ENCODE measurements at regions not wholly inside any gene's neighbourhood (a gene's known extent, or its start where the extent isn't known, plus 50 kb on each side); places are given as distances from the start of the nearest gene placed in this dataset.
"Not testable (repeated sequence)": the region's sequence is repeated elsewhere in the genome, so short reads cannot be mapped to it uniquely, and the experiment has no call there.

DNA sequence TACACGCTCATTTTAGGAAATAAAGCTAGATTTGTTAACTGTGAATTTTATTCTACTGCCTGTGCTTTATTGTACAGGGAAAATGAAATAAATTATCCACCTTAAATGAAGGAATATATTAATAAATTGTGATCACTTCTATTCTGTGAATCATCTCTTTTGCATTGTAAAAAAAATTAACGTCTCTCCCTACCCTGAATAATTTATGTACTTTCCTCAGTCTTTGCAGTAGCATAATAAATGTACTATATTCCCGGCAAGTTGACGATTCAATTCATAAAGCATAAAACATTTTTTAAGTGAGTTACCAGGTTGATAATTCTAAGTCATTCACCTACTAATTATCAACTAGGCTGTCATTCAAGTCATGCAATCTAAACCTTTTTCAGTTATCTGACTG, 1425.3 kb upstream of the CDH9 start:
- no peak for DNase-seq (ENCODE audit: low spot score)

DNA sequence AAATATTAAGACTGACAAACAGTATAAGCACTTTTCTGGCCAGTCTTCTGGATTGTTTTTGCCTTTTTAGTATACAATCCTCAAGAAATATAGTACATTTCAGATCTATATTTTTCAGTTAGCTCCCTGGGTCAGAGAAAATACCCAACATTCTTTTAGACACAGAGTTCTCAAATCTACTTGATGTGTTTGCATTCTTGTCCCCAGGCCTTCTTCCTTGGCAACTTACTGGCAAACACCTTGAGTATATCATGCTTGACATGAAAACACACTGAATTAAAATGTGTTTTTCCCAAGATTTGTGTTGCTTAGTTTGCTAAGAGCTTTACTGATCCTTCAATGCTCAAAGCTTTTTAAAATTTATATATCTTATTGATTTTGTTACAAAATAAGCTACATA, 1413.1 kb upstream of the CDH9 start:
- DNase-seq (ENCODE audit: low spot score): no peak

DNA sequence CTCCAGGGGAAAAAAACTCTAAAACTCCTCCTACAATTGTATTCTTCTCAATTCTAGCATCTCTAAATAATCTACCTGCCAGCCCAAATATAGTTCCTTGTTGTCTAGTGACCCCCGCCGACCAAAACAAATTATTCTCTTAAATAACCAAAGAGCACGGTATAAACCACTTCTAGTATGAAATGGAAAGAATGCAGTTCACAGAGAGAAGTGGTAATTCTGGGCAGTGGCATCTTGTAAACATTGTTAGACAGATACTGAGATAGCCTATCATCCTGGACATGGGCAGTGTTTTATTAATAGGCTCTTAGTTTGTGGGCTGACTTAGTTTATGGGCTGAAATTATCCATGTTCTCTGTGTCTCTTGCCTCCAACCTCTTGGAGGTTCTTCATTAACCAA, 1412.6 kb upstream of the CDH9 start:
- DNase-seq (ENCODE audit: low spot score): no peak

DNA sequence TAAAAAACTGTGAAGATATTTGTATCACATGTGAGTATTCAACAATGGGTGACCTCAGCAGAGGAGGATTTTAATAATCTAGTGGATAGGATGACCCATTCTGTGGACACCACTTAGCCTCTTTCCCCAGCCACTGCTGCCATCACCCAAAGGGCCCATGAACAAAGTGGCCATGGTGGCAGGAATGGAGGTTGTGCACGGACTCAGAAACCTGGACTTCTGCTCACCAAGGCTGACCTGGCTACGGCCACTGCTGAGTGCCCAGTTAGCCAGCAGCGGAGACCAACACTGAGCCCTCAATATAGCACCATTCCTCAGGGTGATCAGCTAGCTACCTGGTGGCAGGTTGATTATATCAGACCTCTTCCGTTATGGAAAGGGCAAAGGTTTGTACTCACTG, 1410.4 kb upstream of the CDH9 start:
- DNase-seq (ENCODE audit: low spot score): no peak

DNA sequence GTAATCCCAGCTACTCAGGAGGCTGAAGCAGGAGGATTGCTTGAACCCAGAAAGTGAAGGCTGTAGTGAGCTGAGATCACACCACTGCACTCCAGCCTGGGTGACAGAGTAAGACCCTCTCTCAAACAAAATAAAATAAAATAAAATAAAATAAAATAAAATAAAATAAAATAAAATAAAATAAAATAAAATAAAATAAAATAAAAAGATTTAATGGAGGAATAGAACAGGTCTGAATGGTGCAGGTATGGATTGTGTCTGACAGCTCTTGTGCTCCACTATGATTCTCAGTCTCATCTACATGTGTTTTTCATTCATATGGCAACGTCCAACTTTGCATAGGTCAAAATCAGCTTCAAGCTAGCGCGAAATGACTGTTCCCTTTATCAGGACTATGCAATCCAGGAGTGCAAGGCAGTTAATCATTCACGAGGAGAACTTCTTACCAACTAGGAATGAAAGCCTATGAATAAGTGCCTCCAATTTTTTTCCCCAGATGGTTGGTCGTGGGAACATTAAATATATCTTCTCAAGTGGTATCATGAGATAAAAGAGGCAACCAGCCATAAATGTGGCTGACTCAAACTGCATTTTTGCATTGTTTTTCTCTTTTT, 1392.3 kb upstream of the CDH9 start:
- DNase-seq (ENCODE audit: low spot score): no peak

DNA sequence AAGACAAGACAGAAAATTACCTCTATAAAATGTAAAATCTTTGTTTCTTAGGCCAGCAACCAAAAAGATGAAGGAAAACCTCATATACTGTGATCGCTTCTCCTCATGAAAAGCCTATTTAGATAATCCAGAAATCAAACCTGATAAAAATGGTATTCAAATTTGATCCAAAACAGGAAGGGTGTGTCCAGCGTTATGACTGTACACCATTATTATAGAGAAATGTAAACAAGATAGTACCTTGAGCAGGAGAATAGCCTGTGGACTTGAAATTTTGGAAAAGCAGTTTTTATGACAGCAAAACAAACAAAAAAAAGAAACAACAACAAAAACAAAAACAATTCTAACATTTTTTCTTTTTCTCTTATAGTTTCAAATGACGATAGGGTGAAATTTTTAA, 1382.8 kb upstream of the CDH9 start:
- DNase-seq (ENCODE audit: low spot score): no peak

DNA sequence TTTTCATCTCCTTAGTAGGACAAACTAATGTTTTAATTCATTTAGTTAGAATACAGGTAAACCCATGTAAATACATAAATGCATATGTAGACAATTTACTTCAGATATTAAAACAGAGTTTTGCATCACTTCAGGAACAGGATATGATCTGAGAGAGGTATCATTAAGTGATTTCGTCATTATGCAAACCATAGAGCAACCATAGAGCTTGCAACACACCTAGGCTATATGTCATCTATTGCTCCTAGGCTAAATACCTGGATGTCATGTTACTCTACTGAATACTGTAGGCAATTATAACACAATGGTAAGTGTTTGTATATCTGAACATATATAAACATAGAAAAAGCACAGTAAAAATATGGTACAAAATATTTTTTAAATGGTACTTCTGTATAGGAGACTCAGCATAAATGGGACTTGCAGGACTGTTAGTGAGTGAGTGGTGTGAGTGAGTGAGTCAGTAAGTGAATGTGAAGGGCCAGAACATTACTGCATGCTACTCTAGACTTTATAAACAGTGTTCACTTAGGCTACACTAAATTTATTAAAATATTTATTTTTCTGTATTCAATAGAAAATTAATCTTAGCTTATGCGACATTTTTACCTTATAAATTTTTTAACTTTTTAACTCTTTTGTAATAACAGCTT, 1377.5 kb upstream of the CDH9 start:
- DNase-seq (ENCODE audit: low spot score): no peak

DNA sequence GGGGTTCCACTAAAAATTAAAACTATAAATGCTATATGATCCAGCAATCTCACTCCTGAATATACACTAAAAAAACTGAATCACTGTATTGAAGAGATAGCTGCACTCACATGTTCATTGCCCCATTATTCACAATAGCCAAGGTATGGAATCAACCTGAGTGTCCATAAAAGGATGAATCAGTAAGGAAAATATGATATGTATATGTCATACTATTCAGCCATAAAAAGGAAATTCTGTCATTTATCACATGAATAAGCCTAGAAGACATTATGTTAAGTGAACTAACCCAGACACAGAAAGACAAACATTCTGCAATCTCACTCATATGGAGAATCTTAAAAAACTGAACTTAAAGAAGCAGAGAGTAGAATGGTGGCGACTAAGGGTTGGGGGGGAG, 1376.2 kb upstream of the CDH9 start:
- no peak for DNase-seq (ENCODE audit: low spot score)

DNA sequence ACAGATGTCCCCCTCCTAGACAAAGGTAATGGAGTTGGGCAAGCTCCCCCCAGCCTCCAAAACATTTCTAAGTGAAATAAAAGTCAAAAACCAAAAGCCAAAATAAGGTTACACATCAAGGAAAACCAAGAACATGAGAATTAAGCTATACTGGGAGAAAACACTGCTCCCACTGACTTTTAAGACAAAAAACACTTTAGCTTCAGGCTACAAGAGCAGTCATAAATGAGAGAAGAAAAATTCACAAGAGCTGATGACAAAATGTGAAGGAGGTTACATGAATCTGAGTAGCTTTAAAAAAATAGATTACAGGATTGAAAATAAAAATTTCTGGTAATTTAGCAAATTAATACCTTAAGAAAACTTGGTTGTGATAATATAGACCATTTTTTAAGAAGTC, 1370.3 kb upstream of the CDH9 start:
- no peak for DNase-seq (ENCODE audit: low spot score)

DNA sequence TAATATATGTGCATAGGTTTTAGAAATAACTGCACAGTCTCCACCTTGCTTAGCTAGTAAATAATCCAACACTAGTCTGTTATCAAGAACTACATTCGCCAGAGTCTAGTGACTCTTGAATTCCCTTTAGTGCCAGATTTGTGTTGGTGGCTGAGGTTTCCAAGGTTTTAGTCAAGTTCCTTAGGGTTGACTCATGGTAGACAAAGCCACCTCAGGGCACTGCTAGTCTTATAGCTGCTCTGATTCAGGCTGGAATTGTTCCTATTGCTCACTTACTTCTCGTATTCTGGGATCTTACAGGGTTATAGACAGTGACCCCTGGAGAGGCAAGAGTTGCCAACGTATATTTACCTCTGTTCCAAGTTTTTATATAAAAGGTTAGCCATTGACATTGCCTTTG, 1369.8 kb upstream of the CDH9 start:
- no peak for DNase-seq (ENCODE audit: low spot score)

DNA sequence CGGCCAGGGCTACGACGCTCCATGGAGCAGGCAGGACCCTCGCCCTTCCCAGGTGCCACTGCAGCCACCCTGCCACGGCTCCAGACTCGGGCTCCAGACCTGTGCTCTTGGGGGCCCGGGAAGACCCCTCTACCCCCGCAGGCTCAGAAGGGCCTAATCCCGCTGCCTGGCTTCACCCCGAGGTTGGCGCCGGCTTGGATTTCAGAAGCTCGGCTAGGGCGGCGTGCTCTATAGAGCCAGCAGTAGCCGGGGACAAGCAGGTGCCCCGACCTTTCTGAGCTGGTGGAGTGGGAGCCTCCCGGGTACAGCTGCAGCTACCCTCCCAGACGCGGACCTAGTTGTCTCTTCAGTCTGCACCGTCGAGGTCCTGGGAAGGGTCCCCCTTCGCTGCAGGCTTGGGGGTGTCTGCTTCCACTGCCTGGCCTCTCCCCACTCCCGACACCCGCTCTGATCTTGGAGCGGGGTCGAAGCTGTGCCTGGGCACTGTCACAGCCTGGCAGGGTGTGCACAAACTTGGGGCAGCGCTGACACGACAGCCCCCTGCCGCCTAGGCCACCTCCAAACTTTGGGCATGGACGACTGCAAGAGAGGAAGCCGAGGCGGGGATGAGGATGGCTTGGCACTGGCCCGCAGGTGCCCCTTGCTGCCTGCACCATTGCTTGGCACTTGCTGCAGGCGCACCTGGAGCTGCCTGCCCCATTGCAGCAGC, 1366.1 kb upstream of the CDH9 start:
- DNase-seq (ENCODE audit: low spot score): no peak

DNA sequence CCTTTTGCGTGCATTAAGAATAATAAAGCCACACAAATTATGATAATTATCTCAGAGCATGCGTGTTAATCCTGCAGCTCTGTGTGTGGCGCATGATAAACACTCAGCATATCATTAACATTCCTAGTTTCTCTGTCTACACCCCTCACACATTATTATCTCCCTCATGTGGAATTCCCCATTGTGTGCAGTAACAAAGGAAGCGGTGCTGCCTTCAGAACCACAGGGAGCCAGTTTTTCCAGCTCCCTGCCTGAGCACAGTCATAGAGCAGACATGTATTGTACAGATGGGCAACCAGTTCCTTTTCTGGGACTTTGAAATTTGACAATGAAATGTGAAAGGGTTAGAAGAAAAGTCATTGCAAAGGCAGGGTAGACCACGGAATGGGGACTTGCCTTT, 1365.5 kb upstream of the CDH9 start:
- no peak for DNase-seq (ENCODE audit: low spot score)

DNA sequence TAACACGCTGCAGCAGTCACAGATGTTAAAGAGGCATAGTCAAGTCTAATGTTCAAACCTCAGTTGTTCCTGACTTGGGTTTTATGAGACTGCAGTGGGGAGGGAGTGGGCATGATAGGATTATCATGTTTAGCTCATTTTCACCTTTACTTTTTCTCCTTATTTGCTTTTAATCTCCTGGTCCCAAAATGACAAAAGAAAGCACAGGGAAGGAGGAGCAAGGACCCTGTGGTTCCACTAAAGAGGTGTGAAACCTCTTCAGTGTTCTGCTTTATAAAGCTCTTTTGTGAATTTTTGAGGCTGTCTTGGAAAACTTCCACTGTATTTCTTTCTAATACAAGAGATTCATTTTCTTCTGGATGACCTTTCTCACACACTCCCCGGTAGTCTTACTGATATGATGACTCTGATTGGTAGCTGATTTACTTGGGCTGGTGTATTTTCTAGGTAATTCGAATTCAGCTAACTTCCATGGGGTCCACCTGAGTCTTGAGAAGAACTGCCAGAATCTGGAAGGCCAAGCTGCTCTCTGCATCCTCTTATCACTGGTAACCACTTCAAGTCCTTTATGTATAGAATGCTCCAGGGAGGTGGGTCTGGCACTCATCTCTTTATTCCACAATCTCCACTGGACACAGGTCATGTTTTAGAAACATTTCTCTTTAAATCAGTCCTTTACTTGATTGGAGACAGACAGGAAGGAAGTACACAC, 1364.4 kb upstream of the CDH9 start:
- DNase-seq (ENCODE audit: low spot score): no peak

DNA sequence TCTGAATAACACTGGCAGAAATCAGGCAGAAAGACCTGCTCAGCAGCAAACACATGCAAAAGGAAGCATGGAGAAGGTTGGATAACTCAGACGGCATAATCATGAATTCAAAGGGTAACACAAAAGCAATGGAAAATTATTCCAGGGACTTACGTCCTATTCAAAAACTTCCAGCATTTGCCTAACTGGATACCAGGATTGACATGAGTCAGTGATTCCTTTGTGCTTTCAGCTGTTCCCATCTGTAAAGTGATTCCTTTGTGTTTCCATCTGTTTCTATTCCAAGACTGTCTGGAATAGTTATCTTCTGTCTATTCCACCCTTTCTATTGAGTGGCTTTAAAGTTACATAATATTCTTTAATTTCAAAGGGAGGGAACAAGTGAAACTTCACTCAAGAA, 1361.7 kb upstream of the CDH9 start:
- DNase-seq (ENCODE audit: low spot score): no peak

DNA sequence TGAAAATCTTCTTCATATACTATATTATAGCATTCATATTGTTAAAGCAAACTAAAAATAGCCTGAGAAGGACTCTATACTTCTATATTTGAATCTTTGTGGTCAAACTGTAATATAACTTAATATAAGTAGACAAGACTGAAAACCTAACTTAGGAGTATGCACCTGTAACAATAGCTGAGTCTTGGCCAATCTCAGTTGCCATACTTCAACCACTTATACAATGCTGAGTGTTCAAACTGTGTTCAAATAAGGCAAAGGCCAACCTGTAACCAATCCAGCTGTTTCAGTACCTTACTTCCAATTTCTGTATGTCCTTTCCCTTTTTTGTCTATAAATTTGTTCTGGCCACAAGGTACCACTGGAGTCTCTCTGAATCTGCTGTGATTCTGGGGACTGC, 1360.8 kb upstream of the CDH9 start:
- DNase-seq (ENCODE audit: low spot score): no peak

DNA sequence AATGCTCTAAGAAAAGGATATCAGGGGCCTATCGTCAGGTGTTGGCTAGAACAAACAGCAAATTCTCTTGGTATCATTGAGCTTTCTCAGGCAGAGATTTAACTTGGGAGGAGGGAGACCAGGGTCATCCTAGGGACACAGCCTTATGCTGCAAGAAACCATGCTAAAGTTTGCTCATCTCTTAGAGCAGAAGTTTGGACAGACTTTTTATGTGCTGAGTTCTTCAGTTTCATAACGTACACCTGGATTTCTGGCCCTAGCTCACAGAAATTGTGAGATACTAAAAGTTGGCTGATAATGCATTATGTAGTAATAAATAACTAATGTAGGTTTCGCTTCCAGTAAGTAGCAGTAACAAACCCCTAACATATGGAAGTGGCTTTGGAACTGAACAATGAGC, 1359.8 kb upstream of the CDH9 start:
- no peak for DNase-seq (ENCODE audit: low spot score)

DNA sequence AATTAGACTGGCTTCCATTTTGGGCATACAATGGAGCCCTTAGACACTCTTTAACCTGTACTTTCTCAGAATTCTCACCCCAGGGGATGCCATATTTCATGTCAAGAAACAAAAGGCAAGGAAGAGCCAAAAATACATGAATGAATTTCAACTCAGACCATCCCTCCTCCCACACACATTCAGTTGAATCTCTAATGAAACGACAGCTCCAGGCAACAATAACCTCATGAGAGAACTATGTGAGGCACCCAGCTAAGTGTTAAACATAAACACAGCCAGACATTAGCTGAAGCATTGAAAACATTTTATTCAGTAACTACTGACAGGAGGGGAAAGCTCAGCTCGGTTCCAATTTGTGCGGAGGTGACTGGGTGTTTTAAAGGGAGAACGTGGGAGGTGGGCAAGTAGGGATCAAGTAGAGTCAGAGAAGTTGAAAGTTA, 1359.1 kb upstream of the CDH9 start:
- DNase-seq (ENCODE audit: low spot score): no peak

DNA sequence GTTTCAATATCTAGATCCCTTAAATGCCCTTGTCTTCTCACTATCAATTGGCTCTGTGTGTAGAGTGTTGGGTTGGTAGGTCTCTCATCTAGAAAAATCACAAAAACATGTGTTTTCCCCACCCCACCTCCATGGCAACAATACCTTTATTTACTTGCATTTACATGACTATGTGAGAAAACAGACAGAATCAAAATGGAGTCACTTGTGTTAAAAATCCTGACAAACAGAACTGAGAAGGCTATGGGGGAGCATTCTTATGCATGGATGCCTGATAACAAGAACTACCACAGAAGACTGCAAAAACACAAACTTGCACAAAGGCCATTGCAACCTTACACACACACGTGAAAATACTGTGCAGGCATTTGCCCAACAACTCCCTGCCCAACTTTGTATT, 1352.9 kb upstream of the CDH9 start:
- no peak for DNase-seq (ENCODE audit: low spot score)

DNA sequence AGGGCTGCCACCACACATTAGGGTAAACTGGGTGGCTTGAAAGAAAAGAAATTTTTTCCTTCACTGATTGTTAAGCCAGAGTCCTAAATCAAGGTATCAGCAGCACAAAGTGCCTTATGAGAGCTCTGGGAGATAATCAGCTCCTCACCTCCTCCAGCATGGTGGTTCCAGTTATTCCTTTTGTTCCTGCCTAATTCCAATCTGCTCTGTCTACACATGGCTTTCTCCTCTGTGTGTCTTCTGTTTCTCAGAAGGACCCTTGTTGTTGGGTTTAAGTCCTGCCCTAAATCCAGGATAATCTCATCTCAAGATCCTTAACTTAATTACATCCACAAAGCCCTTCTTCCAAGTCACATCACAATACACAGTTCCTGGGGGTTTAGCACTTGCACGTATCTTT, 1352.0 kb upstream of the CDH9 start:
- DNase-seq (ENCODE audit: low spot score): no peak

DNA sequence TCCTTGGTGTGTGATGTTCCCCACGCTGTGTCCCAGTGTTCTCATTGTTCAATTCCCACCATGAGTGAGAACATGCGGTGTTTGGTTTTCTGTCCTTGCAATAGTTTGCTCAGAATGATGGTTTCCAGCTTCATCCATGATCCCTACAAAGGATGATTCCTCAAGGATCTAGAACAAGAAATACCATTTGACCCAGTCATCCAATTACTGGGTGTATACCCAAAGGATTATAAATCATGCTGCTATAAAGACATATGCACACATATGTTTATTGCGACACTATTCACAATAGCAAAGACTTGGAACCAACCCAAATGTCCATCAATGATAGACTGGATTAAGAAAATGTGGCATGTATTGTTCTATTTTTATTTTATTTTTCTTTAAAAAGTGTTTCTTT, 1351.3 kb upstream of the CDH9 start:
- DNase-seq (ENCODE audit: low spot score): not testable (repeated sequence)

DNA sequence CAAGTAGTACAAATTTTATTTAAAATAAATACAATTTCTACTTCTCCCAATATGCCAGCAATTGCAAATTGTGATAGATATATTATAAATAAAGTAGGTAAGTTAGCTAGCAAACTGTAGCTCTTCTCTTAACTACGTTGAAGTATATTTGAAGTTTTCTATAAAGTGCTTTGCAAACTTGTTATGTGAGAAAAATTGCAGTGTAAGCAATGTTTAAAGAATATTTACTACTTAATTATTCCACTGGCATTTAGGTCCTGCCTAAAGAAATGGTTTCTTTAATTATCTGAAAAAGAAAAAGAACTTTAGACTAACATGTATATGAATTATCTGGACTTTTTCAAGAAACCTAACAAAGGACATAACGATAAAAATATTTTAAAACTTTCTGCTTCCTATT, 1350.0 kb upstream of the CDH9 start:
- DNase-seq (ENCODE audit: low spot score): no peak

DNA sequence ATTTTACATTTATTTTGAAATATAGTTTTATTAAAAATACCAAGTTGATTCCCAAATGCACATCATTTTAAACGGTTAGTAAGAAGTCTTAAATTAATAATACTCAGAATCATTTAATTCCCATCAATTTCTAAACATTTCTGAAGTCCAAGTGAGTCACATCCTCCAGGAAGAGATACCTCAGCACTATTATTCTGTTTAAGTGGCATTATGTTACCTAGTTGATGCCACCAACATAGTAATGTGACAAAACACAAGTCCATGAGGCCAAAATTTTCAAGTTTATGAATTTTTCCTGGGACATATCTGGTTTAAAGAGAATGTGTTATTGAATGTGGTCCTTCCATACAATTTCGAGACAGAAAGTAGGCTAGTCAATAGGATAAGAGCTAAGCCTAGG, 1348.3 kb upstream of the CDH9 start:
- DNase-seq (ENCODE audit: low spot score): no peak

Measured in mesenteric fat pad (tissue), 1 donor.